SKM-1 (cell line): ENCODE measurements at regions not wholly inside any gene's neighbourhood (a gene's known extent, or its start where the extent isn't known, plus 50 kb on each side); places are given as distances from the start of the nearest gene placed in this dataset.

ENCODE experiments used
- DNase-seq: peaks from one replicate; lab custom pipeline; 2025; ENCODE audit not compliant: unreplicated experiment; lab: John Stamatoyannopoulos, UW

- no peak for DNase-seq
Observed at GRCh38 chr9:89790542-89791109, 185.8 kb downstream of the GADD45G start.

DNA sequence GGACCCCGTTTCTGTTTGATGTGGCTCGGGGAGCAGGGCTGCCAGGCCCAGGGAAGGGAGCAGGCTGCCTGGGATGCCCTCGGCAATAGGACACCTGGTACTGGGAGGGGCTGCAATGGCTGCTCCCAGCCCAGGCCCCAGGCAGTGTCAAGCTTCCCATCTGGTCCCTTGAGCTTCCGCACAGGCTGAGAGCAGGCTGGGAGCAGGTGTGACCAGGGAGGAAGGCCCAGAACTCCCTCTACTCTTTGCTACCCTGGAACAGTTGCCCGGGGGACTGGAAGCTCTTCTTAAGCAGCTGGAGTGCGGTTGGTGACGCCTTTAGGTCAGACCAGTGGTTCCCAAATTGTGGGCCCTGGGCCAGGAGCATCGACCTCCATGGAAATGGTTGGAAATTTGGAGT lies 186.9 kb downstream of the GADD45G start:
- DNase-seq, result no peak

- no peak for DNase-seq
Observed at GRCh38 chr9:89792189-89793123, 187.6 kb downstream of the GADD45G start.

DNA sequence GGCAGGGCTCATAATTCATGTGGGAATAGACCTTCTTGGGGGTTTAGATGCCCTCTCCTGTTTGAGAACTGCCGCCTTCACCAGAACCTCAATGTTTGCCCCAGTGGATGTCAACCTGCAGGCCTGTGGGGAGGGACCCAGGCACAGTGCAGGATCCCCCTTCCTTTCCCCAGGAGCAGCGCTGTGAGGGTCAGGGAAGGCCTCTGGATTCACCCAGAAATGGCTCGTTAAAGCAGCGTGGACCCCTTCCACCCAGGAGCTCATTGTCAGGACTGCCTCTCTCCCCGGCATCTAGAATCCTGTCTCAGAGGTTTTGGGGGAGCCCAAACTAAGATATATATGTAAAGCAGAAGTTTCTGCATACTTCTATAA lies 188.3 kb downstream of the GADD45G start:
- no peak for DNase-seq

- DNase-seq, result no peak
Observed at GRCh38 chr9:89793551-89793950, 188.7 kb downstream of the GADD45G start.

DNA sequence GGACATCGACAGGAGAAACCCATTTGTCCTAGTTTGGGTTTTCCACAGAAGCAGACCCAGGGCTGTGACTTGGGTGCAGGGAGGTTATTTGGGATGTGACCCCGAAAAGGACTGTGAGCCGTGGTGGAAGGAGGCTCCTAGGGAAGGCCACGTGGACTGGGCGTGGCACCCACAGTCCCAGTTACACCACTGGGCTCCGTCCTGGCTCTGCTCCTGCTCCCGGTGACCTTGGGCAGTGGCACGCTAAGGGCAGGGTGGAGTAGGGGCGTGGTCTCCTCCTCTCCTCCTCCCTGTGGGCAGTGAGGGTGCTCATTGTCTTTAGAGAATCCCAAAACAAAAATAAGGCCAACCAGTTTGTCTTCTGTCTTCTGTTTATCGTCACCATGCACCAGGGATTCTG lies 190.1 kb downstream of the GADD45G start:
- DNase-seq, result no peak

DNA sequence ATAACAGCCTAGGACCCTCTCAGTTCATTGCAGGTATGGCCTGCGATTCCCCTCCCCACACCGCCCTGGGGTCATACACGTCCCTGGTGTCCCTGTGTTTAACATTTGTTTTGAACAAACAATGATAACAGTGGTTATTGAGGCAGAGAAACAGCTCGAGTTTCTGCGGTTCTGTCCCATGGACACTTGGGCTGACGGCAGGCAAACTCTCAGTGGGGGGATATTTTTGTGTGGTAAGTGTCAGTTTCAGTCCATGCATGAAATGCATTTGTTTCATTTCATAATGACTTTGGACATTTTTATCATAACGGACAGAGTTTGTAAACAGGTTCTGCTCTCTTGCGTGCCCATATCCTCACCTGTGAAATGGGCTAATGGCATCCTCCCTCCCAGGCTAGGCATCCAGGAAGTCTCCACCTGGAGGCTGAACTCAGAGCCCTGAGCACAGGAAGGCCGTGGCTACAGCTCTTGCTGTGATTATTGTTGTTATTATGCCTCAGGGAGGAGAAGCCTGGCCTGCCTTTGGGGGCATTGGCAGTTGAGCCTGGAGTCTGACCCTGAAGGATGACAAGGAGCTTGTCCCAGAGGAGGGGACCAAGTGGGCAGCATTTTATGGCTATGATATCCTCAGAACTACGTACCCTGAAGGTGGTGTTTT lies 190.9 kb downstream of the GADD45G start:
- DNase-seq, result no peak

GRCh38 chr9:89796606-89797005 lies 191.8 kb downstream of the GADD45G start:
- no peak for DNase-seq

- no peak for DNase-seq
Observed at GRCh38 chr9:89797255-89797654, 192.4 kb downstream of the GADD45G start.

DNA sequence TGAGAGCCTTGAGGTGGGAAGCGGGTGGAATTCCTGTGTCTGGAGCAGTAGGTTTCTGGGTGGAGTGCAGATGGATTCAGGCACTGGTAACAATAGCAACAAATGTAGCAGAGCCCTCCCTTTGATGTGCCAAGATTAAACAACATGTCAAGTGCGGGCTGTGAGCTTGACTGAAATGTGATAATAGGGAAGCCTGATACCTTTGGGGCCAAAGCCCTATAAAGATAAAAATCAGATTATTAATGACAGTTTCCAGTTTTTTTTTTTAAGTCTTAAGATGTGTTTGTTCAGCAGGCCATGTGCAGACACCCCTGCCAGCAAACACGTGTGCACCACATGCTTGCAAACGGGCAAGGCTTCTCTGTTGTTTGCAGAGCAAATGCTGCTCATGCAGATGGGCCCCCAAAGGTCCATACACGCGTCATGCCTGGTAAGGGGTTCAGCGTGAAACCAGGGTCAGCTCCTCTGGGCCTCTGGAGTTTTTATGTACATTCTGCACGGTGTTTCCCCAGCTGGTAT lies 193.2 kb downstream of the GADD45G start:
- no peak for DNase-seq

- no peak for DNase-seq
Observed at GRCh38 chr9:89798547-89799120, 193.8 kb downstream of the GADD45G start.

- no peak for DNase-seq
Observed at GRCh38 chr9:89799221-89799620, 194.4 kb downstream of the GADD45G start.

- no peak for DNase-seq
Observed at GRCh38 chr9:89799766-89800165, 195.0 kb downstream of the GADD45G start.

- no peak for DNase-seq
Observed at GRCh38 chr9:89801341-89801740, 196.5 kb downstream of the GADD45G start.

DNA sequence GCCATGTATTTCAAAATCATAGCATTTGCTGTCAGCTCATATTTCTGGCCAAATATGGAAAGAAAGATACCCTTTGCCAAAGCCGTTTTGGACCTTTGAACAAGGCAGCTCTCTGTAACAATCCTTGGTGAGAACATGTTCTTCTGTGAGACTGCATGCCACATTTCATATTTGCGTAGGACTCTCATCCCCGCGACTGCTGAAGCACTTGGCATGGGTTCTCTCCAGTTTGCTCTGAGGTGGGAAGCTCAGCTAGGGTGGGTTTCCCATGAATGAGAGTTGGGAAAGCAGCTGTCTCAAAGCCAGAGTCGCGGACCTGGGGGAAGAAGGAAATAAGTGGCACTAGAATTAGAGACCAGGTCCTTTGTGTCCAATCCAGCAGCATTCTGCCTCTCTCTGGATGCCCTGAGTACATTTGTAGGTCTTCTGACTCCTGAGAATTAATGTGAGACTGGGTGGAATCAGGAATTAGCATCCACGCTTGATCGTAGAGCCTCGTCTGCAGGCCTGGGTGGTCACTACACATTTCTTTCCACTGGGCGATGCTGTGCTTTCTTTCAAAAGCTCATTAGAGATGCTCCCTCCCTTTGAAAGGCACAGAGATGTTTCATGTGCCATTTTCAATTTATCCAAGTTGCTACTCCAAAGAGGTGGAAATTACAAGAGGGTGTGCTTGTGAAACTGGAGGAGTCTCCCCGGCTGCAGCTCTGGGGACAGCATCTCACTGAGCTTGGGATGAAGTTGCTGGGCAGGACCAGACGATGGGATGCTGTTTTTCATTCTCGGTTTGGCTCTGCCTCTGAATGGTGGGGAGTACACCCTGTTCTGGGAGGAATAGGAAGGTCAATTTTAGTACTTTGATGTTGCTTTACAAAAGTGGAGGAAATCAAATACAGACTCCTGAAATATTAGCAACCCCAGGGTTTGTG lies 197.2 kb downstream of the GADD45G start:
- no peak for DNase-seq

GRCh38 chr9:89802781-89803355 lies 198.1 kb downstream of the GADD45G start:
- DNase-seq, result no peak

GRCh38 chr9:89803403-89803802 lies 198.6 kb downstream of the GADD45G start:
- no peak for DNase-seq

- DNase-seq, result no peak
Observed at GRCh38 chr9:89804766-89805531, 200.1 kb downstream of the GADD45G start.

GRCh38 chr9:89805571-89806292 lies 200.9 kb downstream of the GADD45G start:
- DNase-seq, result no peak
